Heart left ventricle (tissue), 13 donors: ENCODE measurements at regions not wholly inside any gene's neighbourhood (a gene's known extent, or its start where the extent isn't known, plus 50 kb on each side); places are given as distances from the start of the nearest gene placed in this dataset.

Experiments
- CTCF ChIP-seq, 12 donors: fragments of 200-600 bp; sonication (generic) in 4 of 12; IDR thresholded peaks; one replicate each; pipeline versions ENCODE4 v1.5.0 to v1.8.0; 2018 to 2022; ENCODE audit warnings: antibody characterized with exemption in 12 of 12, mild to moderate bottlenecking in 5 of 12
- POLR2A ChIP-seq, 2 donors: fragments of 450-650 bp; IDR thresholded peaks; one replicate each; pipeline ENCODE4 v1.6.1; 2017; ENCODE audit warnings: antibody characterized with exemption in 2 of 2, mild to moderate bottlenecking in 2 of 2, moderate library complexity in 2 of 2
- donor health status: ischemic (EF 13 %, LVEDD 7.1; RV severe dilation, severe dysfunction).
- donor health status: DM: no; HTN: yes; CAD: no.
- donor health status: DM: no; HTN: no; CAD: no.
- donor health status: ischemic (EF 25% LVEDD 6.9; RV normal size, moderate dysfunction).
- donor health status: ischemic (EF 25% LVEDD 5.7; RV mildly dilated, moderate dysfunction).
- donor health status: ischemic (EF 35%, LVEDD 5.7; RV mildly dilated, moderate dysfunction).
- donor health status: nonischemic (EF 11% LVEDD 7.7; RV severe dilation, severe dysfunction).
- donor health status: DM: yes; HTN: yes; CAD: no.
- donor health status: PGD.
- donor health status: ischemic (EF 29% LVEDD 5.4; RV normal size, mild dysfunction).
- donor health status: nonischemic (EF 23%, LVEDD 6.1; RV moderate dilation, normal function).

GRCh38 chr14:53401646-53402045 lies 248.5 kb upstream of the DDHD1 start:
- TF ChIP-seq CTCF (IDR thresholded peaks at IDR 0.05) (no peak), POLR2A (IDR thresholded peaks at IDR 0.05) (no peak)
